ENCODE measurements at regions not wholly inside any gene's neighbourhood (a gene's known extent, or its start where the extent isn't known, plus 50 kb on each side); places are given as distances from the start of the nearest gene placed in this dataset.

DNA sequence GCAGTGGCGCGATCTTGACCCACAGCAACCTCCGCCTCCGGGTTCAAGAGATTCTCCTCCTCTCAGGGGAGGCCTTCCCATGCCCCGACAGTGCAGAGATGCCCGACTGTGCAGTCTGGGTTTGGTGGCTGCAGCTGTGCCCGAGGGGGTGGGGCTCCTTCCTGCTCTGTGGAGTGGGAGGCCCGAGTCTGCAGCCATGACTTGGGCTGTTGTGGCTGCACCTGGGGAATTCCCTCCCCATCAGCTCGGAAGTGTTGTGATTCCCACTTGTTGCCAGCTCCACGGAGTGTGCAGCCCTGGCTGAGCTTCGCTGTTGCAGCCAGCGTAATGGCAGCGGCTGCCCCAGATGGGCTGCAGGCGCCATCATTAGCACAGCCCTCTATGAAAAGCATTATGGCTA, 66.4 kb upstream of the SMIM36 start:
- Mint-ChIP-seq H3K36me3 (ENCODE audit: insufficient read depth) (no peaks in the 10 kb centered on the region), H3K27ac (no peak overlapping the region), H3K4me3 (ENCODE audit: low read depth) (no peak overlapping the region), H3K4me1 (ENCODE audit: low read depth) (no peaks in the 10 kb centered on the region), H3K9me3 (ENCODE audit: low read depth) (no peaks in the 10 kb centered on the region), H3K27me3 (no peaks in the 10 kb centered on the region)
- TF ChIP-seq, protein P1, sequence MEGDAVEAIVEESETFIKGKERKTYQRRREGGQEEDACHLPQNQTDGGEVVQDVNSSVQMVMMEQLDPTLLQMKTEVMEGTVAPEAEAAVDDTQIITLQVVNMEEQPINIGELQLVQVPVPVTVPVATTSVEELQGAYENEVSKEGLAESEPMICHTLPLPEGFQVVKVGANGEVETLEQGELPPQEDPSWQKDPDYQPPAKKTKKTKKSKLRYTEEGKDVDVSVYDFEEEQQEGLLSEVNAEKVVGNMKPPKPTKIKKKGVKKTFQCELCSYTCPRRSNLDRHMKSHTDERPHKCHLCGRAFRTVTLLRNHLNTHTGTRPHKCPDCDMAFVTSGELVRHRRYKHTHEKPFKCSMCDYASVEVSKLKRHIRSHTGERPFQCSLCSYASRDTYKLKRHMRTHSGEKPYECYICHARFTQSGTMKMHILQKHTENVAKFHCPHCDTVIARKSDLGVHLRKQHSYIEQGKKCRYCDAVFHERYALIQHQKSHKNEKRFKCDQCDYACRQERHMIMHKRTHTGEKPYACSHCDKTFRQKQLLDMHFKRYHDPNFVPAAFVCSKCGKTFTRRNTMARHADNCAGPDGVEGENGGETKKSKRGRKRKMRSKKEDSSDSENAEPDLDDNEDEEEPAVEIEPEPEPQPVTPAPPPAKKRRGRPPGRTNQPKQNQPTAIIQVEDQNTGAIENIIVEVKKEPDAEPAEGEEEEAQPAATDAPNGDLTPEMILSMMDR (IDR thresholded peaks at IDR 0.05; ENCODE audit: unreplicated experiment) = no peak
- DNase-seq (ENCODE audit: low spot score, unreplicated experiment) = no peak

- no peaks in the 10 kb centered on the region for H3K36me3 Mint-ChIP-seq (ENCODE audit: insufficient read depth)
- TF ChIP-seq, protein P1 (IDR thresholded peaks at IDR 0.05; ENCODE audit: unreplicated experiment) = no peak
- no peak for DNase-seq (ENCODE audit: low spot score, unreplicated experiment)
- no peaks in the 10 kb centered on the region for H3K9me3 Mint-ChIP-seq (ENCODE audit: low read depth)
- H3K27ac Mint-ChIP-seq = no peak overlapping the region
- no peaks in the 10 kb centered on the region for H3K4me1 Mint-ChIP-seq (ENCODE audit: low read depth)
- H3K4me3 Mint-ChIP-seq (ENCODE audit: low read depth) = no peak overlapping the region
- H3K27me3 Mint-ChIP-seq = no peaks in the 10 kb centered on the region
These were observed 65.8 kb upstream of the SMIM36 start for GRCh38 chr17:55576996-55577586.

- Mint-ChIP-seq H3K4me1 (ENCODE audit: low read depth) (no peaks in the 10 kb centered on the region), H3K36me3 (ENCODE audit: insufficient read depth) (no peaks in the 10 kb centered on the region), H3K27ac (no peak overlapping the region), H3K27me3 (no peaks in the 10 kb centered on the region), H3K9me3 (ENCODE audit: low read depth) (no peaks in the 10 kb centered on the region), H3K4me3 (ENCODE audit: low read depth) (no peak overlapping the region)
- TF ChIP-seq, protein P1 (IDR thresholded peaks at IDR 0.05; ENCODE audit: unreplicated experiment) = no peak
- no peak for DNase-seq (ENCODE audit: low spot score, unreplicated experiment)
These were observed 65.2 kb upstream of the SMIM36 start for GRCh38 chr17:55576237-55576995.

- Mint-ChIP-seq H3K9me3 (ENCODE audit: low read depth) (no peaks in the 10 kb centered on the region), H3K27me3 (peaks cover 3% of the 10 kb centered on the region), H3K4me3 (ENCODE audit: low read depth) (no peak overlapping the region), H3K4me1 (ENCODE audit: low read depth) (no peaks in the 10 kb centered on the region), H3K36me3 (ENCODE audit: insufficient read depth) (no peaks in the 10 kb centered on the region), H3K27ac (no peak overlapping the region)
- TF ChIP-seq, protein P1 (IDR thresholded peaks at IDR 0.05; ENCODE audit: unreplicated experiment) = no peak
- no peak for DNase-seq (ENCODE audit: low spot score, unreplicated experiment)
These were observed 63.9 kb upstream of the SMIM36 start for GRCh38 chr17:55575058-55575636.

- no peak for DNase-seq (ENCODE audit: low spot score, unreplicated experiment)
- Mint-ChIP-seq H3K27me3 (peaks cover 7% of the 10 kb centered on the region), H3K27ac (no peak overlapping the region), H3K4me3 (ENCODE audit: low read depth) (no peak overlapping the region), H3K36me3 (ENCODE audit: insufficient read depth) (no peaks in the 10 kb centered on the region), H3K4me1 (ENCODE audit: low read depth) (peaks cover 5% of the 10 kb centered on the region), H3K9me3 (ENCODE audit: low read depth) (no peaks in the 10 kb centered on the region)
- TF ChIP-seq, protein P1 (IDR thresholded peaks at IDR 0.05; ENCODE audit: unreplicated experiment) = no peak
These were observed 61.3 kb upstream of the SMIM36 start for GRCh38 chr17:55572599-55572998.

All from progenitor cell of endocrine pancreas (in vitro differentiated cells).